ENCODE measurements at regions not wholly inside any gene's neighbourhood (a gene's known extent, or its start where the extent isn't known, plus 50 kb on each side); places are given as distances from the start of the nearest gene placed in this dataset.

GRCh38 chr16:76724181-76724580 lies 447.0 kb downstream of the CNTNAP4 start:
- no peaks in the 10 kb centered on the region for H3K4me1 ChIP-seq (ENCODE audit: low read depth, poor library complexity, severe bottlenecking)
- TF ChIP-seq CTCF (conservative IDR thresholded peaks at IDR 0.05; ENCODE audit: low read depth, low read length), result no peak
- H3K27me3 ChIP-seq (ENCODE audit: insufficient read depth, low read depth), result no peaks in the 10 kb centered on the region

GRCh38 chr16:76729525-76729924 lies 452.3 kb downstream of the CNTNAP4 start:
- H2AFZ ChIP-seq (ENCODE audit: low read depth), result no peak overlapping the region
- no peak overlapping the region for H3K9ac ChIP-seq
- H3K27ac ChIP-seq, result no peak overlapping the region
- no peak overlapping the region for H3K4me3 ChIP-seq (IDR thresholded peaks at IDR 0.05; ENCODE audit: insufficient read depth, low read depth, low read length)
- no peaks in the 10 kb centered on the region for H3K27me3 ChIP-seq (ENCODE audit: insufficient read depth, low read depth)
- no peaks in the 10 kb centered on the region for H4K20me1 ChIP-seq (ENCODE audit: insufficient read depth)
- no peaks in the 10 kb centered on the region for H3K79me2 ChIP-seq (ENCODE audit: insufficient read depth, low read depth)
- no peak overlapping the region for H3K4me2 ChIP-seq
- H3K36me3 ChIP-seq (ENCODE audit: insufficient read depth), result no peaks in the 10 kb centered on the region
- H3K4me1 ChIP-seq (ENCODE audit: low read depth, poor library complexity, severe bottlenecking), result no peaks in the 10 kb centered on the region
- no peak for TF ChIP-seq CTCF (conservative IDR thresholded peaks at IDR 0.05; ENCODE audit: low read depth, low read length)

More at GRCh38 chr16:76724181-76724580, 447.0 kb downstream of the CNTNAP4 start:
- Histone ChIP-seq H4K20me1 (ENCODE audit: insufficient read depth) (no peaks in the 10 kb centered on the region), H3K27ac (no peak overlapping the region), H3K4me2 (no peak overlapping the region), H3K79me2 (ENCODE audit: insufficient read depth, low read depth) (no peaks in the 10 kb centered on the region), H3K36me3 (ENCODE audit: insufficient read depth) (no peaks in the 10 kb centered on the region), H3K4me3 (IDR thresholded peaks at IDR 0.05; ENCODE audit: insufficient read depth, low read depth, low read length) (no peak overlapping the region), H3K9ac (no peak overlapping the region), H2AFZ (ENCODE audit: low read depth) (no peak overlapping the region)

GRCh38 chr16:76732894-76733293 lies 455.7 kb downstream of the CNTNAP4 start:
- H4K20me1 ChIP-seq (ENCODE audit: insufficient read depth), result no peaks in the 10 kb centered on the region
- H3K27me3 ChIP-seq (ENCODE audit: insufficient read depth, low read depth), result no peaks in the 10 kb centered on the region
- no peaks in the 10 kb centered on the region for H3K36me3 ChIP-seq (ENCODE audit: insufficient read depth)
- no peak for TF ChIP-seq CTCF (conservative IDR thresholded peaks at IDR 0.05; ENCODE audit: low read depth, low read length)
- H3K4me1 ChIP-seq (ENCODE audit: low read depth, poor library complexity, severe bottlenecking), result no peaks in the 10 kb centered on the region
- H2AFZ ChIP-seq (ENCODE audit: low read depth), result no peak overlapping the region
- H3K4me3 ChIP-seq (IDR thresholded peaks at IDR 0.05; ENCODE audit: insufficient read depth, low read depth, low read length), result no peak overlapping the region
- H3K9ac ChIP-seq, result no peak overlapping the region
- H3K4me2 ChIP-seq, result no peak overlapping the region
- H3K27ac ChIP-seq, result no peak overlapping the region
- no peaks in the 10 kb centered on the region for H3K79me2 ChIP-seq (ENCODE audit: insufficient read depth, low read depth)

- no peak for TF ChIP-seq CTCF (conservative IDR thresholded peaks at IDR 0.05; ENCODE audit: low read depth, low read length)
- H3K79me2 ChIP-seq (ENCODE audit: insufficient read depth, low read depth), result no peaks in the 10 kb centered on the region
- no peak overlapping the region for H3K4me3 ChIP-seq (IDR thresholded peaks at IDR 0.05; ENCODE audit: insufficient read depth, low read depth, low read length)
- H3K27me3 ChIP-seq (ENCODE audit: insufficient read depth, low read depth), result no peaks in the 10 kb centered on the region
- H3K9ac ChIP-seq, result no peak overlapping the region
- H3K36me3 ChIP-seq (ENCODE audit: insufficient read depth), result no peaks in the 10 kb centered on the region
- no peak overlapping the region for H3K27ac ChIP-seq
- H3K4me2 ChIP-seq, result no peak overlapping the region
- H2AFZ ChIP-seq (ENCODE audit: low read depth), result no peak overlapping the region
- no peaks in the 10 kb centered on the region for H3K4me1 ChIP-seq (ENCODE audit: low read depth, poor library complexity, severe bottlenecking)
- H4K20me1 ChIP-seq (ENCODE audit: insufficient read depth), result no peaks in the 10 kb centered on the region
Observed at GRCh38 chr16:76741623-76742022, 449.4 kb upstream of the MON1B start.

Measured in KMS-11 (cell line).